PC-3 (cell line): ENCODE measurements at regions not wholly inside any gene's neighbourhood (a gene's known extent, or its start where the extent isn't known, plus 50 kb on each side); places are given as distances from the start of the nearest gene placed in this dataset.

ENCODE experiments used
- ATAC-seq: fragments of 200-7000 bp; cut with Tn5 transposase; 2 replicates; pipeline ENCODE4 v1.9.1; 2020; ENCODE audit warnings: mild to moderate bottlenecking, moderate library complexity
- BruUV-seq: library from RNA; stranded (reverse); fragments of 400-500 nt; replicated peaks from 2 replicates; lab custom pipeline; 2021; lab: Mats Ljungman, UMichigan
- CTCF ChIA-PET: fragments of 300-600 bp; sonication (Branson Sonifier 250); formaldehyde crosslinking; loops from one replicate; lab custom pipeline; 2022; ENCODE audit warnings: antibody characterized with exemption; lab: Charles Lee
- POLR2A ChIA-PET: fragments of 300-600 bp; sonication (Branson Sonifier 250); formaldehyde crosslinking; loops from one replicate; lab custom pipeline; 2022; ENCODE audit warnings: antibody characterized with exemption; ENCODE audit not compliant: unreplicated experiment; lab: Charles Lee
- DNase-seq: peaks from one replicate; pipeline ENCODE4 v3.0.0-alpha.2; 2015
- H2AFZ ChIP-seq: fragments of 300-600 bp; sonication (generic); 2 replicates; pipeline ENCODE4 v1.6.0; 2016; ENCODE audit warnings: antibody characterized with exemption, low read length
- H3F3A ChIP-seq: fragments of 300-600 bp; sonication (generic); one replicate; pipeline ENCODE4 v1.6.0; 2017; ENCODE audit warnings: antibody characterized with exemption, low read length, control low read depth, mild to moderate bottlenecking; ENCODE audit not compliant: unreplicated experiment
- H3K27ac ChIP-seq: fragments of 300-600 bp; sonication (generic); 2 replicates; pipeline ENCODE4 v1.5.1; 2016; ENCODE audit warnings: mild to moderate bottlenecking, low read length
- H3K27me3 ChIP-seq: fragments of 300-600 bp; sonication (generic); 2 replicates; pipeline ENCODE4 v1.6.1; 2016; ENCODE audit warnings: low read length, mixed read lengths
- H3K36me3 ChIP-seq: fragments of 300-600 bp; sonication (generic); 2 replicates; pipeline ENCODE4 v1.6.1; 2016; ENCODE audit warnings: low read depth, mixed run types, low read length, mixed read lengths
- H3K4me1 ChIP-seq: fragments of 300-600 bp; sonication (generic); 2 replicates; pipeline ENCODE4 v1.5.1; 2016; ENCODE audit warnings: low read length; ENCODE audit not compliant: insufficient read depth
- H3K4me2 ChIP-seq: fragments of 300-600 bp; sonication (generic); 2 replicates; pipeline ENCODE4 v1.6.0; 2016; ENCODE audit warnings: low read length
- H3K4me3 ChIP-seq: fragments of 300-600 bp; sonication (generic); 2 replicates; pipeline ENCODE4 v1.5.1; 2016; ENCODE audit warnings: mild to moderate bottlenecking, low read length, mixed read lengths
- H3K79me2 ChIP-seq: fragments of 300-600 bp; sonication (generic); 2 replicates; pipeline ENCODE4 v1.6.1; 2017; ENCODE audit warnings: low read length, mixed read lengths
- H3K9ac ChIP-seq: fragments of 300-600 bp; sonication (generic); 2 replicates; pipeline ENCODE4 v1.6.0; 2016; ENCODE audit warnings: mild to moderate bottlenecking, low read length
- H3K9me2 ChIP-seq: fragments of 300-600 bp; sonication (generic); replicated peaks from 2 replicates; pipeline ENCODE4 v1.6.1; 2016; ENCODE audit warnings: mixed run types, low read length, mixed read lengths
- H3K9me3 ChIP-seq: fragments of 300-600 bp; sonication (generic); 2 replicates; pipeline ENCODE4 v1.6.1; 2016; ENCODE audit warnings: low read length, mixed read lengths
- H4K20me1 ChIP-seq: fragments of 300-600 bp; sonication (generic); 2 replicates; pipeline ENCODE4 v1.6.1; 2016; ENCODE audit warnings: low read length, mixed read lengths
- CTCF ChIP-seq: fragments of 300-600 bp; sonication (generic); conservative IDR thresholded peaks from 2 replicates; pipeline ENCODE4 v1.5.1; 2017; ENCODE audit warnings: antibody characterized with exemption, low read depth, mild to moderate bottlenecking, low read length
- EZH2 ChIP-seq: fragments of 300-600 bp; sonication (generic); IDR thresholded peaks from one replicate; pipeline ENCODE4 v1.6.1; 2017; ENCODE audit warnings: antibody characterized with exemption, mild to moderate bottlenecking, low read length; ENCODE audit not compliant: unreplicated experiment
- EZH2phosphoT487 ChIP-seq: fragments of 300-600 bp; sonication (generic); IDR thresholded peaks from 2 replicates; pipeline ENCODE4 v1.6.1; 2018; ENCODE audit warnings: mild to moderate bottlenecking, antibody characterized with exemption, low read length, borderline replicate concordance
- intact Hi-C: fragments of 100-400 bp; cut with micrococcal nuclease; formaldehyde crosslinking; loops from 2 replicates; pipeline ENCODE4 v1.9.0; 2023

- no peaks in the 10 kb centered on the region for H3K4me1 ChIP-seq
- no peak overlapping the region for H3K4me2 ChIP-seq
- H4K20me1 ChIP-seq = no peaks in the 10 kb centered on the region
- TF ChIP-seq CTCF (no peak), EZH2phosphoT487 (no peak)
- no peak overlapping the region for H3K4me3 ChIP-seq
- H3K36me3 ChIP-seq = no peaks in the 10 kb centered on the region
- no peak overlapping the region for H3K9ac ChIP-seq
- H3K27ac ChIP-seq = no peak overlapping the region
- H3K79me2 ChIP-seq = no peaks in the 10 kb centered on the region
- no peaks in the 10 kb centered on the region for H3K9me3 ChIP-seq
- DNase-seq (no peak), ATAC-seq (no peak)
- CTCF ChIA-PET = no interaction called here
- no TSS peak for BruUV-seq
- no peaks in the 10 kb centered on the region for H3K27me3 ChIP-seq
- intact Hi-C loops = no loop called here
- POLR2A ChIA-PET = no interaction called here
- H2AFZ ChIP-seq = no peak overlapping the region
- no peaks in the 10 kb centered on the region for H3F3A ChIP-seq
- H3K9me2 ChIP-seq = no peaks in the 10 kb centered on the region
These were observed 347.5 kb downstream of the MYCN start for GRCh38 chr2:16287831-16288230.

- no peaks in the 10 kb centered on the region for H3F3A ChIP-seq
- POLR2A ChIA-PET = no interaction called here
- no peak overlapping the region for H3K27ac ChIP-seq
- H3K9me2 ChIP-seq = no peaks in the 10 kb centered on the region
- no peaks in the 10 kb centered on the region for H3K9me3 ChIP-seq
- H3K36me3 ChIP-seq = no peaks in the 10 kb centered on the region
- H3K4me3 ChIP-seq = no peak overlapping the region
- no TSS peak for BruUV-seq
- no peaks in the 10 kb centered on the region for H3K27me3 ChIP-seq
- no peaks in the 10 kb centered on the region for H3K4me1 ChIP-seq
- intact Hi-C loops = no loop called here
- no peak for TF ChIP-seq CTCF
- TF ChIP-seq EZH2 = no peak
- TF ChIP-seq EZH2phosphoT487 = no peak
- no peak overlapping the region for H3K4me2 ChIP-seq
- no peak for ATAC-seq
- no peak overlapping the region for H2AFZ ChIP-seq
- H3K9ac ChIP-seq = no peak overlapping the region
- H3K79me2 ChIP-seq = no peaks in the 10 kb centered on the region
- no peaks in the 10 kb centered on the region for H4K20me1 ChIP-seq
- DNase-seq = no peak
- CTCF ChIA-PET = no interaction called here
These were observed 346.9 kb downstream of the MYCN start for GRCh38 chr2:16287281-16287680.

DNA sequence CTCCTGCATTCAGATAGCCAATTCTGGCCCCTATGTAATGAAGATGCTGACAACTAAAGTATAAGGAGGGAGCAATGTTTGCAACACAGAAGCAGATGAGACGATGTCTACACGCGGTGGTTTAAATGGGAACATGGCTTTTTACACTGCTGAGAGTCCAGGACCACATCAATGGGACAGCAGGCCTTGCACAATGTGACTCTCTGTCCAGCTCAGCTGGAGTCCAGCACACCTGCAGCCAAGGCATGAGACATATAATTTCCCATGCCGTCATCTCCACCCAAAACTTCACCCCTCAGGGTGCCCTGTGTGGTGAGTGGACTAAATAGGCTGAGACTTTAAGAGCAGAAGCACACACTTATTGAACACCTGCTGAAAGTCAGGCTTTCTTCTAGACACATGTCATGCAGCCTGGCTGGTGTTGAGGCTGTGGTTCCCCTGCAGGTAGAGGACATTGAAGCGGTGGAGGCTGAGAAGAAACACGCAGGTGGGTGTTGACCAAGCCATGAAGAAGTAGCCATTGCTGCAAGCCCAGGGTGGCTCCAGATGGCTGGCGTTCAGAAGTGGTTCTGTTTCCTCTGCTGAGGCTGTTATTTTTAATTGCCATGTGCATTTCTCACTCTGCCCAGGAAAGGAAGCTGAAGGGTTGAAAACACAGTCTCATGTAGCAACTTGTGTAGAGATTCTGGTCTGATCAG is 345.6 kb downstream of the MYCN start:
- H3K4me1 ChIP-seq = no peaks in the 10 kb centered on the region
- no peaks in the 10 kb centered on the region; the same call in 1 of the 2 replicates for H3K36me3 ChIP-seq
- H4K20me1 ChIP-seq = no peaks in the 10 kb centered on the region
- H3K9ac ChIP-seq = no peak overlapping the region
- H3K4me3 ChIP-seq = no peak overlapping the region
- intact Hi-C loops = no loop called here
- H3K27ac ChIP-seq = no peak overlapping the region
- no TSS peak for BruUV-seq
- POLR2A ChIA-PET = no interaction called here
- H3F3A ChIP-seq = no peaks in the 10 kb centered on the region
- H3K9me3 ChIP-seq = no peaks in the 10 kb centered on the region
- no peaks in the 10 kb centered on the region for H3K79me2 ChIP-seq
- CTCF ChIA-PET = no interaction called here
- no peaks in the 10 kb centered on the region for H3K9me2 ChIP-seq
- no peak overlapping the region for H2AFZ ChIP-seq
- no peak for DNase-seq
- H3K4me2 ChIP-seq = no peak overlapping the region
- no peak for ATAC-seq
- TF ChIP-seq CTCF = no peak
- no peak for TF ChIP-seq EZH2phosphoT487
- TF ChIP-seq EZH2 = no peak
- no peaks in the 10 kb centered on the region for H3K27me3 ChIP-seq
